GM21529 (cell line): ENCODE measurements at regions not wholly inside any gene's neighbourhood (a gene's known extent, or its start where the extent isn't known, plus 50 kb on each side); places are given as distances from the start of the nearest gene placed in this dataset.
A peak's percentile ranks its signal among the peaks of the same experiment; 100 is the strongest.

Experiments
- ATAC-seq: cut with Tn5 transposase; IDR thresholded peaks from one replicate; pipeline ENCODE4 v1.9.1; 2021; ENCODE audit not compliant: unreplicated experiment

DNA sequence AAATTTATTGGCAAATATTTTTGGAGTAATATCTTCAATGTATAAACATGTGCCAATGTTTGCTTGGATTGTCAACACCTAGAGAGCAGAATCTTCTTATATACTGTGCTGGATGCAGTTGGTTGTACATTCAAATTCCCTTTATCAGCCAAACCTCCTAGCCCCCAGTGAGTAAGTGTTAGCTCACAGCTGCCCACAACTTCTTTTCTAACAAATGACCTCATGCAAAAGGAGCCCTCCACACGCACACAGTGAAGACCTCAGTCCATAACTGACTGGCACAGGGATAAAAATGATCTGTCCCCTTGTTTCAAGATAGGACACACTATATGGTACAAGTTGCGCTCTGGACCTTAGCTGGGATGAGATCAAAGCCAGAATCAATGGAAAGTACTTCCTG is 458.0 kb upstream of the NWD2 start:
- no peak for ATAC-seq

DNA sequence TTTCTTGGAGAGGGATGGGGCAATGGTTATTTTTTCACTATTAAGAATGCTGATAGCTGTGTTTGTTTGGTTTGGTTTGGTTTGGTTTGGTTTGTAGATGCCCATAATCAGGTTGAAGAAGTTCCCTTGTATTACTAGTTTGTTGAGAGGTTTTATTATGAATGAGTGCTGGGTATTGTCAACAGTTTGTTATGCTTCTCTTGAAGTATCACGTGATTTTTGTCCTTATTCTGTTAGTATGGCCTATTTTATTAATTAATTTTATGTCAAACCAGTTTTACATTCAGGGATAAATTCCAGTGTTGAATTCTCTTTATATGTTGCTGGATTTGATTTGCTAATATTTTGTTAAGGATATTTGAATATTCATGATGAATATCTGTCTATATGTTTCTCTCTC is 449.8 kb upstream of the NWD2 start:
- ATAC-seq: no peak

DNA sequence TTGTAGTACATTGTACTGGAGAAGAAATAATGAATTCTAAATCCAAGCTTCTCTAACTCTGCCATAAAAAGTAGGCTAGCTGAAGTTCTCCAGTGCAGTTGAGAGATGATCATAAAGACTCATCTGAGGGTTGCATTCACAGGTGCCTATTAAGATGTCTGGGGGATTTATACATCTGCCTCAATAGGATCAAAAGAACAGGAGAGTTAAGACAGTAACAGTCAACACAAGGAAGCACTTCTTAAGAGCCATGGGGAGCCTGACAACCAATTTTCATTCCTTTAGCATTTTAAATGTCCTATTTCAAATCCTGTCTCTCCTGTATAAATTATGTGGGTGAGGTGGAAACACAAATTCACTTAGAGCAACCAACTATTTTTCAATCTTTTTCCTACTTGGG is 432.4 kb upstream of the NWD2 start:
- ATAC-seq: no peak

DNA sequence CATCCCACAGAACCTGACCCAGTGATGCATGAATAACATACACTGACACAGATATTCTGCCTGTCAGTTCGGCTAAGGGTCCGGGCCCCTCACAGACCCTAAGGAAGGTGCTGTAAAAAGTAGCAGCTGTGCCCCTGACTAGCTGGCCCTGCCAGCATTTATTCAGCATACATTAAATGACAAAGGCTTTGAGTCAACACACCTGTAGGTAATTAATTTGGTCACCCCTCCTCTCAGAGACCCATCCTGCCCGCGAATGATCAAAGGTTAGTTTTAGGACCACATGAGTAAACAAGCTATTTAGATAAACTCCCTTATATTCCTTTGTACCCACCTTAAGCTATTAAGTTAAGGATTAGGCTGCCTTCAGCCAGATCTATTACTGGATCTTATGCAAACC is 429.0 kb upstream of the NWD2 start:
- no peak for ATAC-seq

DNA sequence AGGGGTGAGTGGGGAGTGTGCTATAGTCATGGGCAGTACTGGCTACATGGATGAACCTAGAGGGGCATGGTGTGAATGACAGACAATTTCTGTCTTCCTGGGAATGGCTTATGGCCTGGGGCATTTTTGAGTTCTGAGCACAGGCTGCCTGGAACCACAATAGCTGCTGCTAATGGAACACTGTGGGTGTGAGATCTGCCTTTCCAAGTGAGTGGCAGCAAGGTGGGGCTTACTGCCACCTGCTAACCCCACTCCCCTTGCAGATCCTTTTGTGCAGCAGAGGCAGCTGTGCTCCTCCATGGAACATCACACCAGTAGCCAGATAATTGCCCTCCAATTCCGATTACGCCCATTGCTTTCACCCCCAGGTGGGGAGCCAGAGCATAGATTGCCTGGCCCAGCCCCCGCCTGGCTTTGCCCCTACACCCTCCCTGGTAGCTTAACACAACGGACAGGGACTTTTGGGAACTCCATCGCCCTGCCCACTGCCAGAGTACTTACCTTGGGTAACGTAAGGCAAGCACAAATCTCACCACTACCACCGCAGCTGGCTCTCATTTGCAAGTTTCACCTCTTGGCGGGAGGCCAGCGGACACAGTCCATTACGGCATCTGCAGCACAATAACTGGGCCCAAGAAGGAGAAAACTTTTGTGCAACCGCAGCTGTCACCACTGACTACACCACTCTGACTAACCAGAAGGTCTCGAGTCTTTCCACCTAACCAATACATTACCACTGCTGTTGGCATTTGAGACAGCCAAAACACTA is 421.2 kb upstream of the NWD2 start:
- ATAC-seq: no peak

DNA sequence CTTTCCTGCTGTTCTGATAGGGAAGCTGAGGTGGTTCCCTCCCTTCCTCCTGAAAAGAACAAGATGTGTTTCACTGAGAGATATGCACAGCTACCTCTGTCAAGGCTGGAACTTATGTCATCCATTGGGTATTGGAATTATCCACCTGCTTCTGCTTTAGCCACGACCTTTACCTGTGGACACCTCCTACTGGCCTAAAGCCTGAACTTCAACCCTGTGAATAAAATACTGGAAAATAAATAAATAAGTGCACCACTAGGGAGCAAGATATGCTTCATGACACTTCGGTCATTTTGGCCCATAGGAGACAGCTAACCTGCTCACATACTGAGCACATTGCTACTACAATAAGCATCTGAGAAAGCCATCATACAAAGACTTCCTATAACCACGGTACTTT is 419.9 kb upstream of the NWD2 start:
- ATAC-seq: no peak

DNA sequence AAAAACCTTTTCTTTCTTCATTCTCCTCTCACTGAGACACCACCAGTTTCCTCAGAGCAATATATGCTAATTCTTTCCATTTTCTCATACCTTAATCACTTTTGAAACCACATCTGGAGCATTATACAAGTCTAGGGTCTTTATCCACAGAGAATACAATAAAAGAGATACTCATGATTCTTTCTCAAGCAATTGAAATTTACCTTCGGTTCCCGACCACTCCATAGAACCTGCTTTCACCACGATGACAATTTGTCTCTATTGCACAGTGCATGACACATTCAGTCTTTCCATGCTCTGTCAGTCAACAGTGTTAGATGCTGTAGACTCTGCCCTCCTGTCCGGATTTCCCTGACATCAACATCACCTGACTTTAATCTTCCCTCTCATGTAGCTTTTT is 409.3 kb upstream of the NWD2 start:
- ATAC-seq: peak; percentile 54

DNA sequence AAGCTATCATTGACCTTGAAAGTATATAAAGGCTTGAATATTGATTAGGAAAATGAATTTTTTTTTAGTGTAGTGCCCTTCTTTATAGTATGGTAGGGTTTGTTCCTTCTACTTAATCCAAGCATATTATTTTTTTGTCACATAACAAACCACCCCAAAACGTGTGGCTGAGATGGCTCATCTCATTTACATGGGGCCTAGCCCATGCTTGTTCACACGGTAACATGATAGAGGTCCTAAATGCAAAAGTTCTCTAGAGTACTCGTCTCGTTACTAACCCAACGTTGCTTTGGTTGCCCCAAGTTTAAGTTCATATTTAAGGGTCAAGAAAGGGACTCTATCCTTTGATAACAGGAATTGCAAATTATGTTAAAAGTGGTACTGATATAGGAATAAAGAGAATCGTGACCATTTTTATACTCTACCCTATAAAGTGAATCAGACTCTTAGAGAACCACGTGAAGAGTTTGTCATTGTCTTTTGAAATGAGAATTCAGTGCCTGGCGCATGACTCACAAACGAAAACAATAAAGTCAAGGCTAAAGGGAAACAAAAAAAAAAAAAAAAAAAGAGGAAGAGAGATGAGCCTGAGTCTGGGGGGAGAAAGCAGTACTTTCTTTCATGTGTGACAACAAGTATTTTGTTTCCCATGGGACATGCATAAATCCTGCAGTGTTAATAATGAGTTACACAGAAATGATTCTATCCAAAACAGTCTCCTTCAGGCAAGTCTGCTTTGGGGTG is 402.8 kb upstream of the NWD2 start:
- ATAC-seq: peak; percentile 78

DNA sequence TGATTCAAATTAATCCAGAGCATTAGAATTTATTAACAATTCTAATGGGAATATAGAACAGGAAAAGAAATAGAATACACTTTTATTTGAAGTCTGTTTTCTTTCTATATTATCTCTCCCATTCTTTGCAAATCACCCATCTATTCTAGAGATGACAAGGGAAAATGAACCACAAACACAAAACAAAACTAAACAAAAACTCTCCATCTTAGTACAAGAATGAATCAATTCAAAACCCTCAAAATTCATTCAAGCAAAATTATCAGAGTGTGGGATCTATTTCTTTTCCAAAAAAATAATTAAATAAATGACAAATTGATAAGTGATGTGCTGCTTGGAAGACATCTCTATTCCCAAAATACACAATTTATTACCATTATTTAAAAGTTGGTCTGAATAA is 400.1 kb upstream of the NWD2 start:
- no peak for ATAC-seq

DNA sequence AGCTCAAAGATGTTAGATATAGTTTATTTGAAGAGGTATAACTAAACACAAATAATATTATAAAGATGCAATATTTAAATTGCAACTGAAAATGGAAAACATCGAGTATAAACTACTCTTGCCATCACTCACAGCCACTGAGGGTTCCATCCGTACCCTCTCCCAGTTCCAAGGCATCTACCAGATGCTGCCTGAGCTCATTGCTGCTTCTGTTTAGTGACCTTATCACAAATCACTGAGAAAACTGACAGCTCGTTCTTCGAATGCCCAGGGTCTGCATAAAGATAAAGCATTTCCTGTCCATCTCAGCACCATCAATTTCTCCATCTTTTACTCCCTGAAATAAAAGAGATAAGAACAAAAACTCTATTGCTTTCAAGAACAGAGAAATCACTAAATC is 391.7 kb upstream of the NWD2 start:
- ATAC-seq: no peak

DNA sequence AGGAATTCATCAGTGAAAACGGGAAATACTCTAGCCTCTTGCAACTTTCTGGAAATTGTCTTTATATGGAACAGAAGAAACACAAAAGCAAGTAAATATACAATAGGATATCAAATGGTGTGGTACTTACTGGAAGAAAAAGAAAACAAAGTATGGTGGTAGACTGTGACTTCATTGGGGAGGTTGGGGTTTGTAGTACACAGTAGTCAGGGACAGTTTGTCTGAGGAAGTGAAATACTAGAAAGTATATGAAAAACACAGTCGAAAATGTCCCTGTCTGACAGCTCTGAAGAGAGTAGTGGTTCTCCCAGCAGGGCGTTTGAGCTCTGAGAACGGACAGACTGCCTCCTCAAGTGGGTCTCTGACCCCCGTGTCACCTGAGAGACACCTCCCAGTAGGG is 390.0 kb upstream of the NWD2 start:
- ATAC-seq: peak; percentile 93

DNA sequence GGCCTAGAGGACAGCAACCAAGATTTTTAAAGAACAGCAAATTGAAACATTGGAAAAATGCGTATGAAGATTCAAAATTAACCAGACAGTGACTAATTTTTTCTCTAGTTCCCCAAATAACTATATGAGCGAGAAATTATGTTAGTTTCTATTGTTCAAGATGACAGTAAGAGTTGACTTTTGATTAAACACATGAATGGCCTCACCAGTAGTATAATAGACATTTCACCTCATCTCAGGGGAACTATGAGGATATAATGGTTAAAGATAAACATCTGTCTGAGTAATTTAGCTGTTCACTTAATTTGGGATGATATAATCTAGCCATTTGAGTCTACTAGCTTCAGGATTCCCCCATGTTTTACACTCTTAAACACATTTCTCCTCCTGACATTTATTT is 380.9 kb upstream of the NWD2 start:
- no peak for ATAC-seq

DNA sequence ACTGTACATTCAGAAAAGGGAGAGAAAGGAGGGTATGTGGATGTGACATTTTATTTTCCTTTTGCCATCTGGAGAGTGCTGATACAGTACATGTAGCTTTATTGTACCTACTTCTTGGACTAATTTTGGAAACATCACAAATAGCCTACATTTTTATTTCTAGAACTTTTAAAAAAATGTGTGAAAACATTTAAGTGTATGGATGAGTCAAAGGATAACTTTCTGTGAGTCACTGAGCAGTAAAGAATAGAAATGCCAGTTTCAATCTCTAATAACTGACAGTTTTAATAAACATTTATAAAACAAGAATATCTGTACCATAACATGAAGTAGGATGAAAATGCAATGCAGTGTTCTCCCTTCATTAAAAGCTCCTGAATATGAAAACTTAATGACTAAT is 374.4 kb upstream of the NWD2 start:
- no peak for ATAC-seq

DNA sequence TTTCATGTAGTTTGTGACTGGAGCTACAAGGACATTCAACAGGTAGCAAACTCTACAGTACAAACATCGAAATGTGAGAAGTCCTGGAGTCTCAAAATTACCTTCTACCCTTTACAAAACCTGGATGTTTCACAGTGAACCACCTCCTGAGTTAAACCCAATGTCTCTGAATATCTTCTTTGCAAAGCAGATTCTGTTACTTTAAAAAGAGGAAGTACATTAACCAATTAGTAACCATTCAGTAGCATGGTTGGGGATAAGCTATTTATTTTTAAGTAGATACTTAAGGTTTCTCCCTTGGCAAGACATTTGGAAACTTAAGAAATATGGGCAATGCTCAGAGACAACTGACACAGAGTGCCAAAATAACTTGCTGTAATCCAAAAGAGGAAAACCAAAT is 371.9 kb upstream of the NWD2 start:
- ATAC-seq: peak; percentile 48

DNA sequence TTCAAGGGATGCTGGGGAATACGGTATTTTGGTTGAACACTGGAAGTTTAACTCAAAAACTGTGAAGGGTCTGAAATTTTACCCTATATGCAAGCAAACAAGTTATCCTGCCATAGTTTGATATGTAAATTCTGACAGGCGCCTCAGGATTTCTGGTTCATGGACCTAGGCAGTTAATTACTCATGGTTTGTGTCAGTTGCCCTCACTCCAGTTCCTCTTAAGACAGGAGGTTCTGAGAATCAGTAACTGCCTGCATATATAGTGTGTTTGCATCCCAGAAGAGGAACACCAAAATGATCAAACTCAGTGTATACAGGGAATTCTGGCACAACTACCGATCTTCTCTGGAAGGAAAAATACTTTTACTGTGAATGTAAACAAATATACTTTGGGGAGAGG is 360.4 kb upstream of the NWD2 start:
- no peak for ATAC-seq

DNA sequence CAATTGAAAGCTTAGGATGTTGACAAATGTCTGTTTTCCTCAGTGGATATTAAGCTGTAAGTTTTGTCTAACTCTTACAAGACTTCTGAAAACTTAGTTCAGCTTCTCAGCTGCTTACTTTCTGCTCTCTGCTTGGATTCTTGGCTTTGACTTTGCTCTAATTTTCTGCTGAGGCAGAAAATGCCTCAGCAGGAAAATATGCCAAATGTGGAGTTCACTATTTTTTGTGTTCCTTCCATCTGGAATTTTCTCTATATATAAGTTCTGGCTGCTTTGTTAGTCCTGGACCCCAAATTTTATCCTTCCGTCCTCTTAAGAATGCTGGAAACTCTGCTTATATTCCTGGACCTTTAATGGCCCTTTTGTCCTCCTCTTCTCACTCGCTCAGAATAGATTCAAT is 352.6 kb upstream of the NWD2 start:
- no peak for ATAC-seq

DNA sequence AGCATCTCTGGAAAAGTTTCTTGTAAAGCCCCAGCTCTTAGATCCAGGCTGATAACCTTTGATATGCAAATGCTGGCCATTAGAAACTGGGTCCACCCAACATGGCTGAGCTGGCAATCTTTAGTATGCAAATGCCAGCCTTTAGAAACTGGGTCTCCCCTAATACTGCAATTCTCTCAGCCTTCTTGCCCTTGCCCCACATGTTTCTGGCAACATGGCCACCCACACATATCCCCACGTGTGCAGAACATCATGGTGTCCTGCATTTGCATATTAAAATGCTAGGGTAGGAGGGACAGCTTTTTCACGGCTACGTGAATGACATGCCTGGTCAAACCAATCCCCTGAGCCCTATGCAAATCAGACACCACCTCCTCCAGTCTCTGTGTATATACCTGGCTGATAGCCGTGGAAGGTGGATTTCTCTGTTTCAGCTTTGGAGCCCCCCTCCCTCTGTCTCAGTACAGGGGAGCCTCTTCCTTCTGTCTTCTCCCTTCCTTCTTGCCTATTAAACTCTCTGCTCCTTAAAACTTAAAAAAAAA is 344.0 kb upstream of the NWD2 start:
- no peak for ATAC-seq

DNA sequence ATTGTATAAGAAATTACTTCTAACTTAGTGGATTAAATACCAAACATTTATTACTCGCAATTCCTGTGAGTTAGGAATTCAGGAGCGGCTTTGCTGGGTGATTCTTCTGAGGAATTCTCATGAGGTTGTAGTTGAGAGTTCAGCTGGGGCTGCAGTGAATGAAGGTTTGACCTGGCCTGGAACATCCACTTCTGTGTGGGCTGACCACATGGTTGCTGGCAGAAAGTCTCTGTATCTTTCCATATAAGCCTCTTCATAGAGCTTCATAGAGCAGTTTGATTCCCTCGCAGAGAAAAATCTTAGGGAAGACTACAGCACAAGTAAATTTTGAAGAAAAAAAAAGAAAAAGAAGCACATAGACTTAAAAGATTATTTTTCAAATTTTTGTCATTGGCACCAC is 339.7 kb upstream of the NWD2 start:
- no peak for ATAC-seq

DNA sequence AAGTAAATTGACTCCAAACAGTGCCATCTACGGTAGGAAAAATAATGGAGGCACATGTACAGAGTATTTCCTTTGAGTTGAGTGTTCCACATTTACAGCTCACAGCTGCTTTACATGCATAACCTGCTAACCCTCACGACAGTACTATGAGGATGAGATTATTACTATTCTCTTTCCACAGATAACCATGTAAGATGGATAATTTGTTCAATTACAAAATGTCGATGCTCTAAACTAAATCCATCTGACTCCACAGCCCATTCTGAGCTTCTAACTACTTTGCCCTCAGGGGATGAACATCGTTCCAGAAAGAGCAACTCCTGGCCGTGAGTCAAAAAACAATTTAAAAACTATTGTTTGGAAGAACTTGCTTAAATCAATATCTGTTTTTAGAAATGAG is 330.4 kb upstream of the NWD2 start:
- ATAC-seq: no peak

DNA sequence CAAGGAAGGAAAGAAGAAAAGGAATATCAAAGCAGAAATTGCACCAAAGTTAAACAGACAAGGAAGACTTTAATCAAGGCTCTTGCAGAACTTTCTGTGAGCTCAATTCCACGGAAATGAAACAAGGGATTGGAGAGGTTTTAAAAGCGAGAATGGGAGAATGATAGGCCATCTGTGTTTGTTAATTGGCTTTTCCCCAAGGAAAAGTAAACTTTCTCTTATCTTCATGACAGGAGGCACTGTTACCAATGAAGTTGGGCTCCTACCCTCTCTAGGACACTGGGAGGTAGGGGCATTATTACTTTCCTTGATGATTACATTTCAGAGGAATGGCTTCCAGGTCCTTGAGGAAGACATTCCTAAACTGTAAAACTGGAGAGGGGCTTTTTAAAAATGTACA is 328.8 kb upstream of the NWD2 start:
- ATAC-seq: no peak

DNA sequence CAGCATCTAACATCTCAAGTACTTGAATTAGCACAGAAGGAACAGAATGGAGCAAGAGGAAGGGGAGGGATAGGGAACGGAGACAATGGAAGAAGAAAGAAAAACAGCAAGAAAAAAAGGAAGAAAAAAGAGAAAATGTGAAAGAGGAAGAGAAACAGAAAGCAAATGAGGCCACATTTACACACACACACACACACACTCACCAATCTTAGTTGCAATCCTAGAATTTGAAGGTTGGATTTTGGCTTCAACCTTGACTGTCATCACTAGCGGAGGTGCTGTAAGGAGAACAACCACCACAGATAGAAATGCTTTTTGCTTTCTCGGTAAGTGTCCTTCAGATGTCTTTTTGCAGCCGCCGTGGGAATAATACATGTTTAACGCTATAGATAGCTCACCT is 327.1 kb upstream of the NWD2 start:
- ATAC-seq: peak; percentile 49

DNA sequence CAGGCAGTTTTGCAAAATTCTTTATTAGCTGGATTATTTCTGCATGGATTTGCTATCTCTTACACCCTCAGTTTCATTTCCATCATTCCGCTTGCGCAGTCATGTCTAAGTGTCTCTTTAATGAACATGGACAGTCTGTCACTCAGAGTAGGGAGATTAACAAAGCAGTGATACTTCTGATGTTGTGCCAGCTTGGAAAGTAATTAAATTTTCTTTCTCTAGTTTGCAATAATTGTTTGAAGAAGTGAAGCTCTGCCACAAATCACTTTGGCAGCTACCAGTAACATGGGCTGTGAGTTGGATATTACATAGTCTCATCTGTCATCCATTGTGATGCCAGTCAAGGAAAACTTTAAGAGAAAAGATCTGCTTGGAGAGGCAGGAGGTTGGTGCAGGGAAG is 324.8 kb upstream of the NWD2 start:
- ATAC-seq: no peak
